Heart left ventricle (tissue), 16 donors: ENCODE measurements at regions not wholly inside any gene's neighbourhood (a gene's known extent, or its start where the extent isn't known, plus 50 kb on each side); places are given as distances from the start of the nearest gene placed in this dataset.

Experiments
- ATAC-seq, 4 donors: fragments of 200-7000 bp; cut with Tn5 transposase; one replicate each; pipeline ENCODE4 v1.9.1; 2020 to 2022; ENCODE audit warnings: moderate library complexity in 4 of 4, mild to moderate bottlenecking in 3 of 4, moderate number of reproducible peaks in 1 of 4
- DNase-seq, 5 donors: peaks; one replicate each; pipeline ENCODE4 v3.0.0-alpha.2; 2020
- H3K27ac ChIP-seq, 12 donors: fragments of 200-600 bp; sonication (generic) in 4 of 12; one replicate each; pipeline versions ENCODE4 v1.5.0 to v1.8.0; 2016 to 2022; ENCODE audit warnings: mild to moderate bottlenecking in 2 of 12
- H3K27me3 ChIP-seq, 9 donors: fragments of 200-600 bp; sonication (generic) in 2 of 9; one replicate each; pipeline versions ENCODE4 v1.5.1 to v1.8.0; 2016 to 2022; ENCODE audit warnings: mild to moderate bottlenecking in 3 of 9
- H3K36me3 ChIP-seq, 9 donors: fragments of 200-600 bp; sonication (generic) in 2 of 9; one replicate each; pipeline versions ENCODE4 v1.5.0 to v1.8.0; 2018 to 2022; ENCODE audit warnings: mild to moderate bottlenecking in 2 of 9
- H3K4me1 ChIP-seq, 12 donors: fragments of 200-600 bp; sonication (generic) in 4 of 12; one replicate each; pipeline versions ENCODE4 v1.5.0 to v1.8.0; 2016 to 2022; ENCODE audit warnings: mild to moderate bottlenecking in 3 of 12
- H3K4me3 ChIP-seq, 12 donors: fragments of 200-600 bp; sonication (generic) in 4 of 12; one replicate each; pipeline versions ENCODE4 v1.5.0 to v1.8.0; 2017 to 2022; ENCODE audit warnings: mild to moderate bottlenecking in 9 of 12, moderate library complexity in 4 of 12
- H3K9me3 ChIP-seq, 12 donors: fragments of 200-600 bp; sonication (generic) in 4 of 12; one replicate each; pipeline versions ENCODE4 v1.5.0 to v1.8.0; 2016 to 2022; ENCODE audit warnings: mild to moderate bottlenecking in 1 of 12
- POLR2A ChIP-seq, 2 donors: fragments of 450-650 bp; IDR thresholded peaks; one replicate each; pipeline ENCODE4 v1.6.1; 2017; ENCODE audit warnings: antibody characterized with exemption in 2 of 2, mild to moderate bottlenecking in 2 of 2, moderate library complexity in 2 of 2
- WGBS, 4 donors: extraction: QIAGEN DNeasy Blood & Tissue Kit in 2 of 4; methylation state at CpG; one replicate each; pipeline versions ENCODE4 v1.1.5 to v1.1.7; 2013 to 2018; 5-methylcytosine and 5-hydroxymethylcytosine counted together
- intact Hi-C, 10 donors: fragments of 100-400 bp; cut with DNase I; formaldehyde crosslinking; loops; one replicate each; pipeline versions ENCODE4 v1.11.1 to v1.14.2; 2022
- TF ChIP-seq, protein P1 (sequence below), 12 donors: fragments of 200-600 bp; sonication (generic) in 4 of 12; IDR thresholded peaks; one replicate each; pipeline versions ENCODE4 v1.5.0 to v1.8.0; 2018 to 2022; ENCODE audit warnings: antibody characterized with exemption in 12 of 12, mild to moderate bottlenecking in 5 of 12
- donor health status: ischemic (EF 13 %, LVEDD 7.1; RV severe dilation, severe dysfunction).
- donor health status: healthy with polysubstance abuse.
- donor health status: DM: no; HTN: yes; CAD: no.
- donor health status: DM: no; HTN: no; CAD: no.
- donor health status: ischemic (EF 25% LVEDD 6.9; RV normal size, moderate dysfunction).
- donor health status: ischemic (EF 25% LVEDD 5.7; RV mildly dilated, moderate dysfunction).
- donor health status: healthy.
- donor health status: DM: yes; HTN: yes; CAD: no.
- donor health status: ischemic (EF 35%, LVEDD 5.7; RV mildly dilated, moderate dysfunction).
- donor health status: nonischemic (EF 11% LVEDD 7.7; RV severe dilation, severe dysfunction).
- donor health status: DM: yes; HTN: yes; CAD: no.
- donor health status: PGD.
- donor health status: ischemic (EF 29% LVEDD 5.4; RV normal size, mild dysfunction).
- donor health status: nonischemic (EF 23%, LVEDD 6.1; RV moderate dilation, normal function).

DNA sequence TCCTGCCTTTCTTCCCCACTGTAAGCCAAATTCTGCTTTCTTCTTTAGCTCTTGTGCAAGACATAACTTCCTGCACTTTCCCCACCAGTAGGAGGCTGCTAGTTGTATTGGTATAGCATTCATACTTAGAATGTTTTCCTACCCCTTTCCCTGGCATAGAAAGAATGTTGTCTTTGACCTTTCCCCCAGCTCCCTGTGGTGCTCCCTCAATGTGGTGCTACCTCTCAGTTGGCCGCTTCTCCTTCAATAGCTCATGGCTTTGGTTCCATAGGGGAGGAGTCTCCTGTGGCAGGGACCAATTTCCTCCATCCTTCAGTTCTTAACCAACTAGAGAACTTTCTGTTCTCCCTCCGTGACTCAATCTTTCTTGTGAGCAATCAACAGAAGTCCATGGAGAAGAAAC lies 67.5 kb upstream of the AKAP13 start:
- Histone ChIP-seq H3K36me3 (no peaks in the 10 kb centered on the region), H3K9me3 (peaks cover 0 to 8% (median 0%) of the 10 kb centered on the region in 12 donors), H3K4me3 (no peak overlapping the region), H3K27ac (no peak overlapping the region), H3K27me3 (no peaks in the 10 kb centered on the region), H3K4me1 (peaks cover 0 to 14% (median 0%) of the 10 kb centered on the region in 12 donors)
- ATAC-seq (peak in 2 of 4 donors; percentile 41), DNase-seq (no peak)
- TF ChIP-seq, protein P1, sequence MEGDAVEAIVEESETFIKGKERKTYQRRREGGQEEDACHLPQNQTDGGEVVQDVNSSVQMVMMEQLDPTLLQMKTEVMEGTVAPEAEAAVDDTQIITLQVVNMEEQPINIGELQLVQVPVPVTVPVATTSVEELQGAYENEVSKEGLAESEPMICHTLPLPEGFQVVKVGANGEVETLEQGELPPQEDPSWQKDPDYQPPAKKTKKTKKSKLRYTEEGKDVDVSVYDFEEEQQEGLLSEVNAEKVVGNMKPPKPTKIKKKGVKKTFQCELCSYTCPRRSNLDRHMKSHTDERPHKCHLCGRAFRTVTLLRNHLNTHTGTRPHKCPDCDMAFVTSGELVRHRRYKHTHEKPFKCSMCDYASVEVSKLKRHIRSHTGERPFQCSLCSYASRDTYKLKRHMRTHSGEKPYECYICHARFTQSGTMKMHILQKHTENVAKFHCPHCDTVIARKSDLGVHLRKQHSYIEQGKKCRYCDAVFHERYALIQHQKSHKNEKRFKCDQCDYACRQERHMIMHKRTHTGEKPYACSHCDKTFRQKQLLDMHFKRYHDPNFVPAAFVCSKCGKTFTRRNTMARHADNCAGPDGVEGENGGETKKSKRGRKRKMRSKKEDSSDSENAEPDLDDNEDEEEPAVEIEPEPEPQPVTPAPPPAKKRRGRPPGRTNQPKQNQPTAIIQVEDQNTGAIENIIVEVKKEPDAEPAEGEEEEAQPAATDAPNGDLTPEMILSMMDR (IDR thresholded peaks at IDR 0.05) = no peak
- no peak for TF ChIP-seq POLR2A (IDR thresholded peaks at IDR 0.05)
- intact Hi-C loops = no loop called here
- WGBS, 4 donors = 87 to 96% (median 94%) methylated on average over 2 of the region's 2 CpGs

DNA sequence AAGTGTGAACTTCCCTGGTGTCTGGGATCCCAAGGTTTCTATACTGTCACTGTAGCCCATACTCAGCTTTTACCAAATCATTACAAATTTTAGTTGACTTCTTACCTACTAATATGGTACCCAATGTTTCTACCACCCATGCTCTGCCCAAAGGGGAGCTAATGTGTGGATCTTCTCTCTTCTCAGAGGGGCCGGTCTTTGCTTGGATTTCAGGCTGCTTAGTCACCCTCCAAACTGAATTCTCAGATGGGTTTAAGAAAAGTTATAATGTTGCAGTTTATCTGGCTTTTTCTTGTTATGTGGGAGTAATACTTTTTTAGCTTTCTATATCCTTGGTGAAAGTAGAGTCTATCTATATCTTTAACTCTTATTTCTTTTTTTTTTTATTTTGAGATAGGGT lies 67.1 kb upstream of the AKAP13 start:
- Histone ChIP-seq H3K27ac (no peak overlapping the region), H3K4me3 (no peak overlapping the region), H3K4me1 (peaks cover 0 to 18% (median 0%) of the 10 kb centered on the region in 12 donors), H3K36me3 (no peaks in the 10 kb centered on the region), H3K9me3 (peaks cover 0 to 8% (median 0%) of the 10 kb centered on the region in 12 donors), H3K27me3 (no peaks in the 10 kb centered on the region)
- intact Hi-C loops = no loop called here
- TF ChIP-seq, protein P1 (IDR thresholded peaks at IDR 0.05) = no peak
- no peak for TF ChIP-seq POLR2A (IDR thresholded peaks at IDR 0.05)
- 100% methylated on average over 1 of the region's 1 CpG for WGBS, 4 donors
- no peak for ATAC-seq
- DNase-seq = no peak

DNA sequence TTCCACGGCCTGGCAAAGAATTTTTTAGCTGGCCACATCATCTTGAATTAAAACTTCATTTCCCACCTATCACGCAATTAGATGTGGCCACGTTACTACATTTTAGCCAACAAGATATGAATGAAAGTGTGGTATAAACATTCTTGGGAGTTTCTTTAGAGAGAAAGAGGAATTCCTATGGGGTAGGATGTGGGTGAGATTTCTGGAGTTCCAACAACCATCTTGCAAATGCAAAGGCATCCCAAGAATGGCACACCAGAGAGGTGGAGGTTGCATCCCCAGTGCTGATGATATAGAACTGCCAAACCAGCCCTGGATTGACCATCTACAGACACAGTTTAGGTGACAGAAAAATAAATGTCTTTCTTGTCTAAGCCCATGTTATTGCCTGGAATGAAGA lies 66.3 kb upstream of the AKAP13 start:
- no peak for ATAC-seq
- H3K4me3 ChIP-seq = no peak overlapping the region
- intact Hi-C loops = no loop called here
- DNase-seq = no peak
- no peak overlapping the region for H3K27ac ChIP-seq
- peaks cover 0 to 24% (median 0%) of the 10 kb centered on the region in 12 donors for H3K4me1 ChIP-seq
- H3K27me3 ChIP-seq = no peaks in the 10 kb centered on the region
- WGBS, 4 donors = 94 to 99% (median 96%) methylated on average over 3 of the region's 3 CpGs
- TF ChIP-seq, protein P1 (IDR thresholded peaks at IDR 0.05) = no peak
- TF ChIP-seq POLR2A (IDR thresholded peaks at IDR 0.05) = no peak
- H3K9me3 ChIP-seq = peaks cover 0 to 8% (median 0%) of the 10 kb centered on the region in 12 donors
- H3K36me3 ChIP-seq = no peaks in the 10 kb centered on the region

DNA sequence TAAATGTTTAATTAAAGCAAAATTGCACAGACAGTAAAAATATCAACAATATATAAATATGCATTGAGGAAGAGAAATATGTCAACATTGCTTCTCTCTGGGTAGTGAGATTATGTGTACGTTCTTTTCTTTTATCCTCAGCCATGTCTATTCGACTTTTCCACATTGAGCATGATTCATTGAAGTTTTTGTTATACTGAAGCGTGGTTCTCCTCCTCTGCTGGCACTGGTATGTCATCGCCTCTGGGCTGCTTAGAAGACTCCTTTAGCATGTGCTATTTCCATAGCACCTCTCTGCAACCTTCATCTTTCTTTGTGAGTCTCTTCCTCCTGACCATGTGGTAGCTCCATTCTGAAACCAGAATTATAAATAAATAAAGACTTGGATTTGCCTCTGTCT lies 65.8 kb upstream of the AKAP13 start:
- intact Hi-C loops = no loop called here

More for the DNA sequence above, 65.8 kb upstream of the AKAP13 start:
- TF ChIP-seq, protein P1 (IDR thresholded peaks at IDR 0.05) = no peak
- no peak for TF ChIP-seq POLR2A (IDR thresholded peaks at IDR 0.05)
- 95 to 96% (median 95%) methylated on average over 4 of the region's 4 CpGs for WGBS, 4 donors
- H3K36me3 ChIP-seq = no peaks in the 10 kb centered on the region
- no peak overlapping the region for H3K27ac ChIP-seq
- H3K4me1 ChIP-seq = peaks cover 0 to 24% (median 0%) of the 10 kb centered on the region in 12 donors
- peaks cover 0 to 8% (median 0%) of the 10 kb centered on the region in 12 donors for H3K9me3 ChIP-seq
- H3K27me3 ChIP-seq = no peaks in the 10 kb centered on the region
- no peak overlapping the region for H3K4me3 ChIP-seq
- no peak for ATAC-seq
- no peak for DNase-seq
